IMR-90 (cell line): ENCODE measurements at regions not wholly inside any gene's neighbourhood (a gene's known extent, or its start where the extent isn't known, plus 50 kb on each side); places are given as distances from the start of the nearest gene placed in this dataset.

Experiments used
- ATAC-seq: fragments of 200-7000 bp; cut with Tn5 transposase; 2 replicates; pipeline ENCODE4 v1.9.1; 2020; ENCODE audit warnings: low read depth, mild to moderate bottlenecking, moderate library complexity
- BruUV-seq: library from RNA; stranded (reverse); fragments of 400-500 nt; replicated peaks from 2 replicates; lab custom pipeline; 2021; lab: Mats Ljungman, UMichigan
- CTCF ChIA-PET: fragments of 300-600 bp; formaldehyde crosslinking; extraction: SDS; loops from one replicate; lab custom pipeline; 2021; ENCODE audit warnings: antibody characterized with exemption; lab: Yijun Ruan, JAX
- POLR2A ChIA-PET: fragments of 300-600 bp; sonication (Branson Sonifier 250); formaldehyde crosslinking; loops from one replicate; lab custom pipeline; 2022; ENCODE audit warnings: antibody characterized with exemption; ENCODE audit not compliant: unreplicated experiment; lab: Charles Lee
- DNase-seq: peaks from one replicate; pipeline ENCODE4 v3.0.0; 2013
- H2AFZ ChIP-seq: replicated peaks from 2 replicates; pipeline ENCODE3; 2013; ENCODE audit warnings: low read length, mild to moderate bottlenecking; ENCODE audit not compliant: poor library complexity
- H2AK5ac ChIP-seq: 2 replicates; pipeline ENCODE4 v1.6.1; 2013; ENCODE audit warnings: low read depth, low read length, inconsistent platforms
- H2AK9ac ChIP-seq: replicated peaks from 2 replicates; pipeline ENCODE3; 2013; ENCODE audit warnings: mild to moderate bottlenecking, low read depth, low read length, moderate library complexity; ENCODE audit not compliant: poor library complexity
- H2BK120ac ChIP-seq: 2 replicates; pipeline ENCODE4 v1.6.1; 2013; ENCODE audit warnings: low read depth, low read length, inconsistent platforms
- H2BK15ac ChIP-seq: 3 replicates; pipeline ENCODE4 v1.6.1; 2013; ENCODE audit warnings: low read depth, low read length, inconsistent platforms
- H2BK20ac ChIP-seq: 2 replicates; pipeline ENCODE4 v1.6.1; 2013; ENCODE audit warnings: low read depth, mild to moderate bottlenecking, inconsistent platforms, low read length, moderate library complexity
- H2BK5ac ChIP-seq: 2 replicates; pipeline ENCODE4 v1.6.1; 2013; ENCODE audit warnings: mild to moderate bottlenecking, low read depth, low read length, inconsistent platforms; ENCODE audit not compliant: poor library complexity, severe bottlenecking
- H3K14ac ChIP-seq: replicated peaks from 2 replicates; pipeline ENCODE4 v1.6.1; 2013; ENCODE audit warnings: low read depth, low read length, inconsistent platforms
- H3K18ac ChIP-seq: 2 replicates; pipeline ENCODE4 v1.6.1; 2013; ENCODE audit warnings: low read depth, low read length, control low read depth
- H3K23ac ChIP-seq: 2 replicates; pipeline ENCODE4 v1.6.1; 2013; ENCODE audit warnings: low read depth, low read length, inconsistent platforms
- H3K27ac ChIP-seq: 2 replicates; pipeline ENCODE4 v1.5.1; 2013; ENCODE audit warnings: mild to moderate bottlenecking, control low read depth, low read length; ENCODE audit not compliant: insufficient read depth
- H3K27me3 ChIP-seq: 2 replicates; pipeline ENCODE4 v1.6.1; 2013; ENCODE audit warnings: low read length; ENCODE audit not compliant: control insufficient read depth, insufficient read depth
- H3K36me3 ChIP-seq: 2 replicates; pipeline ENCODE4 v1.6.1; 2013; ENCODE audit warnings: low read length, mixed read lengths; ENCODE audit not compliant: control insufficient read depth, insufficient read depth
- H3K4ac ChIP-seq: 2 replicates; pipeline ENCODE4 v1.6.1; 2013; ENCODE audit warnings: low read depth, low read length, inconsistent platforms
- H3K4me1 ChIP-seq: 2 replicates; pipeline ENCODE4 v1.6.1; 2013; ENCODE audit warnings: low read length, mixed read lengths; ENCODE audit not compliant: control insufficient read depth, insufficient read depth
- H3K4me2 ChIP-seq: 2 replicates; pipeline ENCODE4 v1.6.1; 2013; ENCODE audit warnings: low read depth, mild to moderate bottlenecking, control low read depth, low read length, moderate library complexity
- H3K4me3 ChIP-seq: 2 replicates; pipeline ENCODE4 v1.5.1; 2013; ENCODE audit warnings: low read depth, mild to moderate bottlenecking, control low read depth, low read length, moderate library complexity; ENCODE audit not compliant: insufficient read depth
- H3K56ac ChIP-seq: 2 replicates; pipeline ENCODE4 v1.6.1; 2013; ENCODE audit warnings: low read length, inconsistent platforms; ENCODE audit not compliant: insufficient read depth; ENCODE audit errors: extremely low read depth
- H3K79me1 ChIP-seq, 2 experiments: 2 replicates each; pipeline ENCODE4 v1.6.1; 2013; ENCODE audit warnings: low read length in 2 of 2, inconsistent platforms in 1 of 2, low read depth in 1 of 2
- H3K9ac ChIP-seq: 2 replicates; pipeline ENCODE4 v1.6.1; 2013; ENCODE audit warnings: low read depth, low read length, control low read depth
- H3K9me1 ChIP-seq: 2 replicates; pipeline ENCODE4 v1.6.1; 2013; ENCODE audit warnings: low read length, inconsistent platforms; ENCODE audit not compliant: insufficient read depth
- H3K9me3 ChIP-seq: 2 replicates; pipeline ENCODE4 v1.6.1; 2013; ENCODE audit warnings: low read length; ENCODE audit not compliant: control insufficient read depth, insufficient read depth
- H4K20me1 ChIP-seq: 2 replicates; pipeline ENCODE4 v1.6.1; 2013; ENCODE audit warnings: low read length, inconsistent platforms; ENCODE audit not compliant: insufficient read depth
- H4K5ac ChIP-seq: 2 replicates; pipeline ENCODE4 v1.6.1; 2013; ENCODE audit warnings: mild to moderate bottlenecking, low read depth, low read length, control low read depth
- H4K8ac ChIP-seq, 2 experiments: 2 replicates each; pipeline ENCODE4 v1.6.1; 2013; ENCODE audit warnings: low read depth in 2 of 2, low read length in 2 of 2, control low read depth in 1 of 2, inconsistent platforms in 1 of 2
- H4K91ac ChIP-seq: 2 replicates; pipeline ENCODE4 v1.6.1; 2013; ENCODE audit warnings: low read depth, low read length, inconsistent platforms; ENCODE audit not compliant: insufficient read depth
- CEBPB ChIP-seq: IDR thresholded peaks from 2 replicates; pipeline ENCODE4 v1.6.1; 2012; ENCODE audit warnings: low read depth, low read length, improper control_type of control experiment
- CHD1 ChIP-seq: IDR thresholded peaks from 2 replicates; pipeline ENCODE4 v1.6.1; 2012; ENCODE audit warnings: low read depth, low read length, improper control_type of control experiment
- FOS ChIP-seq: fragments of 150-350 bp; IDR thresholded peaks from 2 replicates; pipeline ENCODE4 v1.6.1; 2016; ENCODE audit warnings: low read depth, low read length
- MAFK ChIP-seq: IDR thresholded peaks from 2 replicates; pipeline ENCODE4 v1.6.1; 2012; ENCODE audit warnings: low read depth, low read length, improper control_type of control experiment
- MAZ ChIP-seq: IDR thresholded peaks from 2 replicates; pipeline ENCODE4 v1.6.1; 2012; ENCODE audit warnings: low read depth, mild to moderate bottlenecking, low read length, improper control_type of control experiment, moderate library complexity, borderline replicate concordance
- MXI1 ChIP-seq: IDR thresholded peaks from 2 replicates; pipeline ENCODE4 v1.6.1; 2012; ENCODE audit warnings: low read depth, mild to moderate bottlenecking, low read length, moderate library complexity, borderline replicate concordance
- RAD21 ChIP-seq: IDR thresholded peaks from 2 replicates; pipeline ENCODE4 v1.6.1; 2012; ENCODE audit warnings: low read length, improper control_type of control experiment
- RFX5 ChIP-seq: IDR thresholded peaks from 2 replicates; pipeline ENCODE4 v1.8.0; 2012; ENCODE audit warnings: low read depth, mild to moderate bottlenecking, low read length, moderate library complexity
- SMC3 ChIP-seq: fragments of 150-350 bp; IDR thresholded peaks from 2 replicates; pipeline ENCODE4 v1.6.1; 2016; ENCODE audit warnings: low read depth, mild to moderate bottlenecking, antibody characterized with exemption, low read length, moderate library complexity
- WGBS, 2 experiments: methylation state at CpG; one replicate each; pipeline versions ENCODE4 v1.1.5 to v1.1.7; 2013; ENCODE audit warnings: missing lambda C conversion rate in 2 of 2; ENCODE audit not compliant: insufficient read length in 1 of 2; ENCODE audit errors: extremely low coverage in 2 of 2; 5-methylcytosine and 5-hydroxymethylcytosine counted together
- dilution Hi-C: fragments of 300-500 bp; cut with HindIII; formaldehyde crosslinking; loops from one replicate; pipeline ENCODE4 v1.14.3; 2018; ENCODE audit warnings: low sequenced_read_pairs; ENCODE audit not compliant: unreplicated experiment
- in situ Hi-C: fragments of 300-500 bp; cut with MboI; formaldehyde crosslinking; loops from 3 replicates; pipeline ENCODE4 v1.14.3; 2019; ENCODE audit warnings: low sequenced_read_pairs, inconsistent platforms, mixed read lengths
- intact Hi-C: fragments of 100-400 bp; cut with micrococcal nuclease; formaldehyde crosslinking; loops from 2 replicates; pipeline ENCODE4 v1.10.0; 2022
- TF ChIP-seq, protein P1 (sequence below): fragments of 150-350 bp; IDR thresholded peaks from 2 replicates; pipeline ENCODE4 v1.6.1; 2016; ENCODE audit warnings: low read depth, mild to moderate bottlenecking, low read length, moderate library complexity, borderline replicate concordance
- TF ChIP-seq, protein P2 (sequence below): conservative IDR thresholded peaks from 2 replicates; pipeline ENCODE4 v1.5.1; 2012; ENCODE audit warnings: mild to moderate bottlenecking, low read depth, low read length, improper control_type of control experiment

DNA sequence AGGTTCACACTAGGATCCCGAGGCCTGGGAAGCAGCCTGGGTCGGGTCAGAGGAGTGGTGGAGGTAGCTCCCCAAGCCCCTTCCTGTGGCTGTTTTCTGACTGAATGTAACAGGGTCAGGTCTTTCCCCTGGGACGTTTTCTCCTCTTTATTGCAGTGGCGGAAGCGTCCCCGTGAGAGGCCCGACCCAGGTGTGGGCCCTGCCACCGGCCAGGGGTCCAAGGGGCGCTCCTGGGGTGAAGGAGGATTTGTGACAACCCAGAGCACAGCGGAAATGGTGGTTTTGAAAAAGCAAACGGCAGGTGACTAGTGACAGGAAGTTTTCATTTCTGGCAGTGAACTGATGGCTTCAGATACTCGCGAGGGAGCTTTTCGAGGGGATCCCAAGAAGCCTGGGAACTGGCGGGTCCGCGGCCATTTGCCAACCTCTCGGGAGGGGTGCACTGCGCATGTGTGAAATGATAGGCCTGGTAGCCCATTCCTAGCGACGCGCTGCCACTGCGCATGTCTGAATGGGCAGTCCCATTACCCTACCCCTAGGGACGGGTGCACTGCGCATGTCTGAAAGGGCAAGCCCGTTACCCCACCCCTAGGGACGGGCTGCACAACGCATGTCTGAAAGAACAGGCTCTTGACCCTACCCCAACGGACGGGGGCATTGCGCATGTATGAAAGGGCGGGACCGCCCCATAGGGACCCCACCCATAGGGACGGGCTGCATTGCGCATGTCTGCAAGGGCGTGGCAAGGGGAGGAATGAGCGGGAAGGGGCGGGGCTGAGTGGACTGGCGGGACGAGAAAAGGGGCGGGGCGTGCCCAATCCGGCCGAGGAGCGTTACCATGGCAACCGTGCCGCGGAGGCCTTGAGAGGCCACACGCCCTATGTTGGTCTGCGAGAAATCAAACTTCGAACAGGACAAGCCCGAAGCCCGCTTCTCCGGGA lies 1747.9 kb downstream of the TP53TG3F start (continued):
- TF ChIP-seq MAFK, result no peak

DNA sequence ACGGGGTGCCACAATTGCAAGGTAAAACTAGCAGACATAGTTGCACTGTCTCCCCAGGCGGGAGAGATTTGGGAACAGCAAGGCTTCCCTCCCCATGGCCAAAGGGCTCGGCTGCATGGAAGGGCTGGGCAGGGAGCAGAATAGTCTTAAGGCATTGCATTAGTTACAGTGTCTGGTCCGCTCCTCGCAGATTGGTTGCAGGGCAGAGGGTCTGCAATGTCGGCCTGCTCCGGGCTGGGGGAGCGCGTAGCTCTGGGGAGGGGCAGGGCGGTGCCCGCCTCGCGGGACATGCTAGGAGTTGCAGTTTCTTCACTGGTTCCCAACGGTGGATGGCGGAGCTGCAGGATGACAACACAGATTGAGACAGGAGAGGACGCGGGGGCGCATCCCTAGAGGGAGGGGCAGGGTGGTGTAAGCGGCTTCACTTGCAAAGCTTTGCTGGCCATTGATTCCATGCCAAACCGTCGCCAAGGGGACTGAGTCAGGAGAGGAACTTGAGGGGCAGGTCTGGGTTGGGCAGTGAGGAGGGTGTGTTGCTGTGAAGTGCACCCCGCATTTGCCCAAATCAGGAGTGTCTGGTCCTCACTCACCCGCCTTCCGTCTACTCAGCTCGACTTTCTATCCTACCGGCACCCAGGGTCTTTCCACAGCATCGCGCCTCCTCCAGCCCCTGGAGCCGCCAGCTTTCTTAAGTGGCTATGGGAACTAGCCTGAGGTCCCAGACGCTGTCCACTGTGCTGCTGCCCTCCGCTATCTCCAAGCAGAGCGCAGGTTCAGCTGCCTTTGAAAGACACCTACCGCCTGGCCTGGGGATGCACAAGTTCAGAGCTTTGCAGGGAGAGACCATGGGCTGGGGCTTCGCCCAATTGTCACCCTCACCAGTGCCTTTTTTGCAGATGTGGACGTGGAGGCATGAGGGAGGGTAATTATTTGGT lies 1748.9 kb downstream of the TP53TG3F start:
- Histone ChIP-seq H2BK20ac (no peak overlapping the region), H3K4ac (no peak overlapping the region), H3K9ac (no peak overlapping the region), H4K91ac (no peak overlapping the region), H2BK5ac (no peak overlapping the region), H3K56ac (no peak overlapping the region), H3K9me1 (no peaks in the 10 kb centered on the region), H3K18ac (no peak overlapping the region), H3K4me3 (no peak overlapping the region), H2AFZ (no peak overlapping the region), H3K14ac (no peak overlapping the region), H2BK120ac (no peak overlapping the region), H3K27me3 (no peaks in the 10 kb centered on the region), H2AK5ac (no peak overlapping the region), H4K8ac (no peak overlapping the region), H3K4me2 (no peak overlapping the region), H3K36me3 (no peaks in the 10 kb centered on the region), H4K20me1 (no peaks in the 10 kb centered on the region), H3K79me1 (no peaks in the 10 kb centered on the region), H4K5ac (no peak overlapping the region), H3K27ac (no peak overlapping the region), H2BK15ac (no peak overlapping the region), H3K23ac (no peak overlapping the region), H3K4me1 (no peaks in the 10 kb centered on the region), H2AK9ac (no peak overlapping the region), H3K9me3 (peaks cover 10% of the 10 kb centered on the region; the same call in 1 of the 2 replicates)
- 51% methylated on average over 18 of the region's 35 CpGs; no CpG with 5 or more reads in 1 of the 2 experiments for WGBS, 2 experiments
- BruUV-seq, result no TSS peak
- ChIA-PET POLR2A (no interaction called here), CTCF (no interaction called here)
- in situ Hi-C loops (no loop called here), intact Hi-C loops (no loop called here), dilution Hi-C loops (no loop called here)
- no peak for ATAC-seq
- no peak for DNase-seq
- TF ChIP-seq, protein P1, sequence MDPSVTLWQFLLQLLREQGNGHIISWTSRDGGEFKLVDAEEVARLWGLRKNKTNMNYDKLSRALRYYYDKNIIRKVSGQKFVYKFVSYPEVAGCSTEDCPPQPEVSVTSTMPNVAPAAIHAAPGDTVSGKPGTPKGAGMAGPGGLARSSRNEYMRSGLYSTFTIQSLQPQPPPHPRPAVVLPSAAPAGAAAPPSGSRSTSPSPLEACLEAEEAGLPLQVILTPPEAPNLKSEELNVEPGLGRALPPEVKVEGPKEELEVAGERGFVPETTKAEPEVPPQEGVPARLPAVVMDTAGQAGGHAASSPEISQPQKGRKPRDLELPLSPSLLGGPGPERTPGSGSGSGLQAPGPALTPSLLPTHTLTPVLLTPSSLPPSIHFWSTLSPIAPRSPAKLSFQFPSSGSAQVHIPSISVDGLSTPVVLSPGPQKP, result no peak
- TF ChIP-seq CEBPB (no peak), MXI1 (no peak), MAFK (no peak), RAD21 (no peak), RFX5 (no peak), FOS (no peak), SMC3 (no peak), CHD1 (no peak), MAZ (no peak)
- TF ChIP-seq, protein P2, sequence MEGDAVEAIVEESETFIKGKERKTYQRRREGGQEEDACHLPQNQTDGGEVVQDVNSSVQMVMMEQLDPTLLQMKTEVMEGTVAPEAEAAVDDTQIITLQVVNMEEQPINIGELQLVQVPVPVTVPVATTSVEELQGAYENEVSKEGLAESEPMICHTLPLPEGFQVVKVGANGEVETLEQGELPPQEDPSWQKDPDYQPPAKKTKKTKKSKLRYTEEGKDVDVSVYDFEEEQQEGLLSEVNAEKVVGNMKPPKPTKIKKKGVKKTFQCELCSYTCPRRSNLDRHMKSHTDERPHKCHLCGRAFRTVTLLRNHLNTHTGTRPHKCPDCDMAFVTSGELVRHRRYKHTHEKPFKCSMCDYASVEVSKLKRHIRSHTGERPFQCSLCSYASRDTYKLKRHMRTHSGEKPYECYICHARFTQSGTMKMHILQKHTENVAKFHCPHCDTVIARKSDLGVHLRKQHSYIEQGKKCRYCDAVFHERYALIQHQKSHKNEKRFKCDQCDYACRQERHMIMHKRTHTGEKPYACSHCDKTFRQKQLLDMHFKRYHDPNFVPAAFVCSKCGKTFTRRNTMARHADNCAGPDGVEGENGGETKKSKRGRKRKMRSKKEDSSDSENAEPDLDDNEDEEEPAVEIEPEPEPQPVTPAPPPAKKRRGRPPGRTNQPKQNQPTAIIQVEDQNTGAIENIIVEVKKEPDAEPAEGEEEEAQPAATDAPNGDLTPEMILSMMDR, result no peak
